22Rv1 (cell line): ENCODE measurements at regions not wholly inside any gene's neighbourhood (a gene's known extent, or its start where the extent isn't known, plus 50 kb on each side); places are given as distances from the start of the nearest gene placed in this dataset.

Experiments
- CTCF ChIP-seq: fragments of 450-650 bp; IDR thresholded peaks from 2 replicates; pipeline ENCODE4 v1.5.1; 2017; ENCODE audit warnings: mild to moderate bottlenecking
- ZFX ChIP-seq: fragments of 450-650 bp; IDR thresholded peaks from 2 replicates; pipeline ENCODE4 v1.6.1; 2017; ENCODE audit warnings: antibody characterized with exemption, borderline replicate concordance

- TF ChIP-seq CTCF, result no peak
- TF ChIP-seq ZFX, result no peak
These were observed 55.1 kb downstream of the ID4 start for GRCh38 chr6:19892260-19892659.
